WERI-Rb-1 (cell line): ENCODE measurements at regions not wholly inside any gene's neighbourhood (a gene's known extent, or its start where the extent isn't known, plus 50 kb on each side); places are given as distances from the start of the nearest gene placed in this dataset.

Source experiments
- DNase-seq: peaks from one replicate; pipeline ENCODE4 v3.0.0-alpha.2; 2020
- H3K27ac ChIP-seq: fragments of 250-450 bp; sonication (Bioruptor Pico); 2 replicates; pipeline ENCODE4 v1.5.1; 2020; ENCODE audit warnings: mild to moderate bottlenecking, moderate library complexity
- H3K27me3 ChIP-seq: fragments of 250-450 bp; sonication (Bioruptor Pico); 2 replicates; pipeline ENCODE4 v1.5.1; 2021; ENCODE audit warnings: mild to moderate bottlenecking, low read depth, moderate library complexity; ENCODE audit not compliant: insufficient read depth, severe bottlenecking
- H3K36me3 ChIP-seq: fragments of 250-450 bp; sonication (Bioruptor Pico); 2 replicates; pipeline ENCODE4 v1.5.1; 2020; ENCODE audit warnings: mild to moderate bottlenecking, moderate library complexity
- H3K4me3 ChIP-seq: 2 replicates; pipeline ENCODE4 v1.5.1; 2011; ENCODE audit warnings: low read depth, mild to moderate bottlenecking, control low read depth, low read length
- H3K9me3 ChIP-seq: fragments of 250-450 bp; sonication (Bioruptor Pico); 2 replicates; pipeline ENCODE4 v1.5.1; 2021; ENCODE audit warnings: mild to moderate bottlenecking, moderate library complexity; ENCODE audit not compliant: severe bottlenecking
- TF ChIP-seq, protein P1 (sequence below): IDR thresholded peaks from 2 replicates; pipeline ENCODE4 v1.5.1; 2011; ENCODE audit warnings: low read depth, mild to moderate bottlenecking, control low read depth, inconsistent platforms, low read length

DNA sequence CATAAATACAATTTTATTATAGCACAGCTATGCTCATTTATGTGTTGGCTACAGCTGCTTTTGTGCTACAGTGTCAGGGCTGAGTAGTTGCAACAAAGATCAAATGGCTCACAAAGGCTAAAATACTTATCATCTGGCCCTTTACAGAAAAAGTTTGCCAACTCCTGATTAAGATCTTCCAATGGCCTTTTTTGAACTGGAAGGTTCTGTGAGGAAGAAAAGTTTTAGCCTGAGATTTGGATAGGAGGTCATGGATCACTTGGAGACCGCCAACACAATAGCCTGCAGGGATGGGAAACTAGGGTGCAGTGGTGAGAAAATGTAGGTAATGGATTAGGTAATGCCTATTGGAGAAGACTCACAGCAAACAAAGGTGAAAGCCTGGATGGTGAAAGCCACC is 169.8 kb downstream of the NOC3L start:
- TF ChIP-seq, protein P1, sequence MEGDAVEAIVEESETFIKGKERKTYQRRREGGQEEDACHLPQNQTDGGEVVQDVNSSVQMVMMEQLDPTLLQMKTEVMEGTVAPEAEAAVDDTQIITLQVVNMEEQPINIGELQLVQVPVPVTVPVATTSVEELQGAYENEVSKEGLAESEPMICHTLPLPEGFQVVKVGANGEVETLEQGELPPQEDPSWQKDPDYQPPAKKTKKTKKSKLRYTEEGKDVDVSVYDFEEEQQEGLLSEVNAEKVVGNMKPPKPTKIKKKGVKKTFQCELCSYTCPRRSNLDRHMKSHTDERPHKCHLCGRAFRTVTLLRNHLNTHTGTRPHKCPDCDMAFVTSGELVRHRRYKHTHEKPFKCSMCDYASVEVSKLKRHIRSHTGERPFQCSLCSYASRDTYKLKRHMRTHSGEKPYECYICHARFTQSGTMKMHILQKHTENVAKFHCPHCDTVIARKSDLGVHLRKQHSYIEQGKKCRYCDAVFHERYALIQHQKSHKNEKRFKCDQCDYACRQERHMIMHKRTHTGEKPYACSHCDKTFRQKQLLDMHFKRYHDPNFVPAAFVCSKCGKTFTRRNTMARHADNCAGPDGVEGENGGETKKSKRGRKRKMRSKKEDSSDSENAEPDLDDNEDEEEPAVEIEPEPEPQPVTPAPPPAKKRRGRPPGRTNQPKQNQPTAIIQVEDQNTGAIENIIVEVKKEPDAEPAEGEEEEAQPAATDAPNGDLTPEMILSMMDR, result no peak
- no peaks in the 10 kb centered on the region for H3K36me3 ChIP-seq
- no peak overlapping the region for H3K4me3 ChIP-seq
- H3K9me3 ChIP-seq, result no peaks in the 10 kb centered on the region
- H3K27me3 ChIP-seq, result no peaks in the 10 kb centered on the region
- no peak for DNase-seq
- no peak overlapping the region for H3K27ac ChIP-seq

DNA sequence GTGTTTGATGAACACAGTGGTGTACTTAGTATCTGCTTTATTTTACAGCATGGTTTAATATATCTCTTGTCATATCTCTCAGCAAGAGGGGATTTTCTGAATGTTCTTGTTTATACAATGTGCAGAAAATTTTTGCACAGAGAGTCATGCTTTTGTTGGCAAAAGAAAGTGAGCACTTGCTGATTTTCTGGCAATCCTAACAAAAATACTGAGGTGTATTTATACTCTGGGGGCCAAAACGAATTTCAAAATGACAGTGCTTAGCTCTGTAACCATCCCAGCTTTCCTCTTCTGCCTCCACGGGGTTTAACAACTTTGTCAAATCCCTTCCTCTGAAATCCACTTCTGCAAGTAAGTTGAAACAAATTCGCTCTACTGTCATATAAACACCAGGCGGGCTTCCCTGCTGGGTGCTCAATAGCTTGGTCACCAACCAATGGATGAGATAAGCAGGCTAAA is 169.2 kb downstream of the NOC3L start:
- no peak for DNase-seq

DNA sequence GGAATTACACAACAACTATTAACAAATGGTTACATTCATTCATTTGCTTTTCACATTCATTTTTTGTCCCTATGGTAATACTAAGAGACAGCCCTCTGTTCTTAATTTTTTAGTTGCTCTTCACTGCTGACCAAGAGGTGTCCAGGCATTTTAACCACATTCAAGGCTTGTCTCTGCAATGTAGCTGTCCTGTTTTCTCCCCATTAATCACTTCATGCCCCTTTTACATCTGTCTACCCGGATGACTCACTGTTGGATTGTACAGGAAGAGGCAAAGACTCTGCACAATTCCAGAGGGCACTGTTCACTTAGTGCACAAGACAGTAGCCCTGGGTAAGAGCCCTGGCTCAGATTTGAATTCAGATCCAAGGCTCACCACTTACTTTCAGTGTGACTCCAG is 168.5 kb downstream of the NOC3L start:
- TF ChIP-seq, protein P1, result no peak
- no peak overlapping the region for H3K27ac ChIP-seq
- no peaks in the 10 kb centered on the region for H3K9me3 ChIP-seq
- H3K36me3 ChIP-seq, result no peaks in the 10 kb centered on the region
- H3K27me3 ChIP-seq, result no peaks in the 10 kb centered on the region
- no peak overlapping the region for H3K4me3 ChIP-seq
- no peak for DNase-seq

More for the DNA sequence above, 169.2 kb downstream of the NOC3L start:
- no peaks in the 10 kb centered on the region for H3K9me3 ChIP-seq
- TF ChIP-seq, protein P1, result no peak
- H3K27me3 ChIP-seq, result no peaks in the 10 kb centered on the region
- no peak overlapping the region for H3K27ac ChIP-seq
- no peaks in the 10 kb centered on the region for H3K36me3 ChIP-seq
- no peak overlapping the region for H3K4me3 ChIP-seq

DNA sequence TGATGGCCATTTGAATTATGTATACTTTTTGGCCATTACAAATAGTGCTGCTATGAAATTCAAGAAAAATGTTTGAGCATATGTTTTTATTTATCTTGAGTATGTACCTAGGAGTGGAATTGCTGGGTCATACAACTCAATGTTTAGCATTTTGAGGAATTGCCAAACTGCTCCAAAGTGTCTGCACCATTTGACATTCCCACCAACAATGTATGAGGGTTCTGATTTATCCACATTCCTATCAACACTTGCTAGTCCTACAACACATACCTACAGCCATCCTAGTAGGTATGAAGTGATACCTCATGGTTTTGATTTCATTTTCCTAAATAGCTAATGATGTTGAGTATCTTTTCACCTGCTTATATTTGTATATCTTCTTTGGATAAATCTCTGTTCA is 165.5 kb downstream of the NOC3L start:
- H3K27ac ChIP-seq, result no peak overlapping the region
- H3K9me3 ChIP-seq, result no peaks in the 10 kb centered on the region
- TF ChIP-seq, protein P1, result no peak
- H3K36me3 ChIP-seq, result no peaks in the 10 kb centered on the region
- H3K27me3 ChIP-seq, result no peaks in the 10 kb centered on the region
- no peak overlapping the region for H3K4me3 ChIP-seq
- no peak for DNase-seq

DNA sequence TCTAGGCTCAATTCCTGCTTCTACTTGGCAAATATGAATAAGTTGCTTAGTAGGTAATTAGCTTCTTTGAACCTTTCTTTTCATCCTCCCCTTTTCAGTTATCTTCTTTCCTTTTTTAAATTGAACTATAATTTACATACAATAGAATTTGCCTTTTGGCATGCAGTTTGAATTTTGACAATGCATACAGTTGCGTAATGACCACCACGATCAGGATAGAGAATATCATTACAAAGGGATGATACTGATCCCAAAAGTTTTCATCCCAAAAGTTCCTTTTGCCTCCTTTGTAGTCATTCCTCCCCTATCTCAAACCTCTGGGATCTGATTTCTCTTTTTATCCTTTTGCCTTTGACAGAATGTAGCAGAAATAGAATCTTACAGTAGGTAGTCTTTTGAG is 164.4 kb downstream of the NOC3L start:
- DNase-seq, result no peak
- Histone ChIP-seq H3K4me3 (no peak overlapping the region), H3K27me3 (no peaks in the 10 kb centered on the region), H3K27ac (no peak overlapping the region), H3K36me3 (no peaks in the 10 kb centered on the region), H3K9me3 (no peaks in the 10 kb centered on the region)
- TF ChIP-seq, protein P1, result no peak

DNA sequence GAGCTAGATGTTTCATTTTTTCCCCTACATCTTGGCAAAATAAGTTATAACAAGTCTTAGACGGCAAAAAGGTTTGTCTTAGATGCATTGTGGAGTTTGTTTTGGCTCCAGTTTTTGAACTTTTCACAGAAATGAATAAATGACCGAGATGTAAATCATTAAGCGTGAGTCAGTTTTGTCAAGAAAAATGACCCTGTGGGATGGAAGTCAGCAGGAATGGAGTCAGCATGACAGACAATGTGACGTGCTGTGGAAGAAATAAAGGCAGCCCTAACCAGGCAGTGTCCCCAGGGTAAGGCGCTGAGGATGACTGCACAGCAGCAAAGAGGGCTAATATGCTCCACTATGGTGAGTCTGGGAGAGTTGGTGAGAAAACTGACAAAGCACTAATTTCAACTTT is 163.2 kb downstream of the NOC3L start:
- H3K27ac ChIP-seq, result no peak overlapping the region
- H3K4me3 ChIP-seq, result no peak overlapping the region
- H3K36me3 ChIP-seq, result no peaks in the 10 kb centered on the region
- H3K9me3 ChIP-seq, result no peaks in the 10 kb centered on the region
- H3K27me3 ChIP-seq, result no peaks in the 10 kb centered on the region
- no peak for DNase-seq
- TF ChIP-seq, protein P1, result no peak
